Endothelial cell of umbilical vein (primary cell): ENCODE measurements at regions not wholly inside any gene's neighbourhood (a gene's known extent, or its start where the extent isn't known, plus 50 kb on each side); places are given as distances from the start of the nearest gene placed in this dataset.

Experiments
- BruUV-seq: library from RNA; stranded (reverse); fragments of 400-500 nt; replicated peaks from 2 replicates; lab custom pipeline; 2021; lab: Mats Ljungman, UMichigan
- CTCF ChIA-PET: fragments of 300-600, 350-600 bp; sonication (Branson Sonifier 250); formaldehyde crosslinking; loops from one replicate; lab custom pipeline; 2021; ENCODE audit warnings: antibody characterized with exemption, inconsistent platforms; lab: Charles Lee
- POLR2A ChIA-PET: fragments of 300-600, 350-600 bp; sonication (Branson Sonifier 250); formaldehyde crosslinking; loops from one replicate; lab custom pipeline; 2021; ENCODE audit warnings: antibody characterized with exemption, inconsistent platforms; lab: Charles Lee
- DNase-seq: peaks from one replicate; pipeline ENCODE4 v3.0.0-alpha.2; 2011; ENCODE audit warnings: low read depth, low spot score
- FAIRE-seq: peaks from 2 replicates; lab custom pipeline; 2011; peaks lifted over from hg19 to GRCh38; lab: Jason Lieb, UNC
- H2AFZ ChIP-seq: 2 replicates; pipeline ENCODE4 v1.6.0; 2012; ENCODE audit warnings: low read depth, low read length, control low read depth, inconsistent platforms
- H3K27ac ChIP-seq: 2 replicates; pipeline ENCODE4 v1.5.1; 2011; ENCODE audit warnings: low read depth, mild to moderate bottlenecking, control low read depth, low read length, moderate library complexity; ENCODE audit not compliant: insufficient read depth
- H3K27me3 ChIP-seq, 2 experiments: 2 replicates each; pipeline versions ENCODE4 v1.6.0 to v1.6.1; 2011; ENCODE audit warnings: low read length in 2 of 2, mixed read lengths in 1 of 2; ENCODE audit not compliant: control insufficient read depth in 2 of 2, insufficient read depth in 2 of 2
- H3K36me3 ChIP-seq, 2 experiments: 2 replicates in 1 of 2; 3 replicates in 1 of 2; pipeline ENCODE4 v1.5.1; 2011; ENCODE audit warnings: low read length in 2 of 2, mild to moderate bottlenecking in 1 of 2, moderate library complexity in 1 of 2; ENCODE audit not compliant: control insufficient read depth in 2 of 2, insufficient read depth in 2 of 2; ENCODE audit errors: extremely low read depth in 1 of 2
- H3K4me1 ChIP-seq: 3 replicates; pipeline ENCODE4 v1.5.1; 2011; ENCODE audit warnings: mild to moderate bottlenecking, low read length; ENCODE audit not compliant: control insufficient read depth, insufficient read depth; ENCODE audit errors: extremely low read depth
- H3K4me2 ChIP-seq: 2 replicates; pipeline ENCODE4 v1.6.1; 2011; ENCODE audit warnings: low read length, control low read depth, mixed read lengths; ENCODE audit not compliant: insufficient read depth
- H3K4me3 ChIP-seq, 3 experiments: fragments of 200-600 bp in 1 of 3; sonication (generic), shearing (Covaris generic) in 1 of 3; replicated peaks in 1 of 3; 2 replicates each; pipeline ENCODE4 v1.5.1; 2011 to 2016; ENCODE audit warnings: control low read depth in 3 of 3, low read length in 3 of 3, mild to moderate bottlenecking in 2 of 3, inconsistent platforms in 1 of 3, low read depth in 1 of 3, moderate library complexity in 1 of 3; ENCODE audit not compliant: insufficient read depth in 1 of 3
- H3K79me2 ChIP-seq: 2 replicates; pipeline ENCODE4 v1.6.0; 2012; ENCODE audit warnings: low read length, inconsistent platforms; ENCODE audit not compliant: control insufficient read depth, insufficient read depth
- H3K9ac ChIP-seq: replicated peaks from 2 replicates; pipeline ENCODE3; 2011; ENCODE audit warnings: low read length, control low read depth; ENCODE audit not compliant: insufficient read depth; ENCODE audit errors: extremely low read depth
- H3K9me1 ChIP-seq: replicated peaks from 3 replicates; pipeline ENCODE4 v1.6.0; 2011; ENCODE audit warnings: mild to moderate bottlenecking, low read length; ENCODE audit not compliant: control insufficient read depth, insufficient read depth; ENCODE audit errors: extremely low read depth
- H3K9me3 ChIP-seq: replicated peaks from 2 replicates; pipeline ENCODE4 v1.5.1; 2012; ENCODE audit warnings: low read length, inconsistent platforms; ENCODE audit not compliant: control insufficient read depth, insufficient read depth
- H4K20me1 ChIP-seq: replicated peaks from 2 replicates; pipeline ENCODE3; 2011; ENCODE audit warnings: mild to moderate bottlenecking, low read length; ENCODE audit not compliant: control insufficient read depth, insufficient read depth; ENCODE audit errors: extremely low read depth
- EZH2 ChIP-seq: IDR thresholded peaks from 2 replicates; pipeline ENCODE4 v1.6.1; 2012; ENCODE audit warnings: borderline replicate concordance, low read depth, mild to moderate bottlenecking, moderate library complexity, low read length, inconsistent platforms; ENCODE audit not compliant: severe bottlenecking
- FOS ChIP-seq: IDR thresholded peaks from 2 replicates; pipeline ENCODE4 v1.6.1; 2011; ENCODE audit warnings: mild to moderate bottlenecking, low read length, moderate library complexity, borderline replicate concordance; ENCODE audit not compliant: insufficient read depth
- GATA2 ChIP-seq: IDR thresholded peaks from 2 replicates; pipeline ENCODE4 v1.7.0; 2011; ENCODE audit warnings: low read depth, mild to moderate bottlenecking, moderate library complexity, mixed read lengths, low read length; ENCODE audit not compliant: insufficient read length, insufficient read depth
- JUN ChIP-seq: IDR thresholded peaks from 2 replicates; pipeline ENCODE4 v1.6.1; 2011; ENCODE audit warnings: borderline replicate concordance, low read depth; ENCODE audit not compliant: insufficient read length, insufficient read depth
- MYC ChIP-seq: IDR thresholded peaks from one replicate; pipeline ENCODE4 v1.6.1; 2011; ENCODE audit warnings: mild to moderate bottlenecking, low read depth, low read length
- POLR2A ChIP-seq: IDR thresholded peaks from 2 replicates; pipeline ENCODE4 v1.6.1; 2012; ENCODE audit warnings: low read depth, mild to moderate bottlenecking, control low read depth, low read length
- POLR2AphosphoS5 ChIP-seq: IDR thresholded peaks from 2 replicates; pipeline ENCODE4 v1.6.1; 2012; ENCODE audit warnings: low read depth, mild to moderate bottlenecking, control low read depth, low read length, moderate library complexity; ENCODE audit not compliant: insufficient read depth
- dilution Hi-C: fragments of 300-500 bp; cut with MboI; formaldehyde crosslinking; loops from one replicate; pipeline ENCODE4 v1.15.0; 2019; ENCODE audit warnings: low sequenced_read_pairs; ENCODE audit not compliant: extremely low pct_ligation_motif_present
- intact Hi-C: fragments of 100-400 bp; cut with micrococcal nuclease; formaldehyde crosslinking; loops from one replicate; pipeline ENCODE4 v1.10.0; 2022
- TF ChIP-seq, protein P1 (sequence below), 2 donors: IDR thresholded peaks; 1 replicate in 1 of 2; 2 replicates in 1 of 2; pipeline ENCODE4 v1.5.1; 2011; ENCODE audit warnings: low read length in 2 of 2, mild to moderate bottlenecking in 2 of 2, moderate library complexity in 2 of 2, control low read depth in 1 of 2, inconsistent platforms in 1 of 2, low read depth in 1 of 2; ENCODE audit not compliant: insufficient read depth in 1 of 2; ENCODE audit errors: extremely low read depth in 1 of 2
- TF ChIP-seq, protein P2 (sequence below): IDR thresholded peaks from 2 replicates; pipeline ENCODE4 v1.6.1; 2011; ENCODE audit not compliant: insufficient read depth, insufficient read length

DNA sequence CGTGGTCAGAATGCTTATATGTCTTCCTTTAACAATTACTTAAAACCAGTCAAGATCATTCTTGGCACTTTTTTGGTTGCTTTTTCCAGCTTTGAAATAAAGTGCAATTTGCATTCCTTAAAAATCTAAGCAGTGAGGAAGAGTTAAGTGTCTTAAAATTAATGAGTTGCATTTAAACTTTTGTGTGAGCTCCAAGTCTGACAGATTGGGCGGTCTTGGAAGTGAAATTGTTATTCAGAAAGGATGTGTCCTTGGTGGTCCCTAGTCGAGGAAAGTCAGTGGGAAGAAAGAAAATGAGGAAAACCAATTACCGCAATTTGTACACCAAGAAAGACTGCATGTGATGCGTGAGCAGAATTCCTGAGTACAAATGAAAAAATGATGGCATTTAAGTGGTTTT is 132.5 kb downstream of the HHIPL2 start:
- H3K9ac ChIP-seq, result no peak overlapping the region
- no peaks in the 10 kb centered on the region for H3K27me3 ChIP-seq
- CTCF ChIA-PET, result no interaction called here
- POLR2A ChIA-PET, result no interaction called here
- H3K4me3 ChIP-seq, result no peak overlapping the region
- H3K27ac ChIP-seq, result no peak overlapping the region
- H4K20me1 ChIP-seq, result no peaks in the 10 kb centered on the region
- TF ChIP-seq, protein P1, sequence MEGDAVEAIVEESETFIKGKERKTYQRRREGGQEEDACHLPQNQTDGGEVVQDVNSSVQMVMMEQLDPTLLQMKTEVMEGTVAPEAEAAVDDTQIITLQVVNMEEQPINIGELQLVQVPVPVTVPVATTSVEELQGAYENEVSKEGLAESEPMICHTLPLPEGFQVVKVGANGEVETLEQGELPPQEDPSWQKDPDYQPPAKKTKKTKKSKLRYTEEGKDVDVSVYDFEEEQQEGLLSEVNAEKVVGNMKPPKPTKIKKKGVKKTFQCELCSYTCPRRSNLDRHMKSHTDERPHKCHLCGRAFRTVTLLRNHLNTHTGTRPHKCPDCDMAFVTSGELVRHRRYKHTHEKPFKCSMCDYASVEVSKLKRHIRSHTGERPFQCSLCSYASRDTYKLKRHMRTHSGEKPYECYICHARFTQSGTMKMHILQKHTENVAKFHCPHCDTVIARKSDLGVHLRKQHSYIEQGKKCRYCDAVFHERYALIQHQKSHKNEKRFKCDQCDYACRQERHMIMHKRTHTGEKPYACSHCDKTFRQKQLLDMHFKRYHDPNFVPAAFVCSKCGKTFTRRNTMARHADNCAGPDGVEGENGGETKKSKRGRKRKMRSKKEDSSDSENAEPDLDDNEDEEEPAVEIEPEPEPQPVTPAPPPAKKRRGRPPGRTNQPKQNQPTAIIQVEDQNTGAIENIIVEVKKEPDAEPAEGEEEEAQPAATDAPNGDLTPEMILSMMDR (IDR thresholded peaks at IDR 0.05; ENCODE audit: extremely low read depth in 1 of 2, insufficient read depth in 1 of 2, low read depth in 1 of 2, low read length in 2 of 2), result no peak
- TF ChIP-seq POLR2A (no peak), JUN (no peak), FOS (no peak), EZH2 (no peak), POLR2AphosphoS5 (no peak), MYC (no peak), GATA2 (no peak)
- TF ChIP-seq, protein P2, sequence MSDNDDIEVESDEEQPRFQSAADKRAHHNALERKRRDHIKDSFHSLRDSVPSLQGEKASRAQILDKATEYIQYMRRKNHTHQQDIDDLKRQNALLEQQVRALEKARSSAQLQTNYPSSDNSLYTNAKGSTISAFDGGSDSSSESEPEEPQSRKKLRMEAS, result no peak
- DNase-seq (no peak), FAIRE-seq (no peak)
- H3K36me3 ChIP-seq, result no peaks in the 10 kb centered on the region
- H3K4me1 ChIP-seq, result no peaks in the 10 kb centered on the region
- intact Hi-C loops, result no loop called here
- no peaks in the 10 kb centered on the region for H3K9me1 ChIP-seq
- no peaks in the 10 kb centered on the region for H3K79me2 ChIP-seq
- H2AFZ ChIP-seq, result no peak overlapping the region
- H3K9me3 ChIP-seq, result no peaks in the 10 kb centered on the region
- dilution Hi-C loops, result no loop called here
- H3K4me2 ChIP-seq, result no peak overlapping the region
- BruUV-seq, result no TSS peak
